ENCODE measurements at regions not wholly inside any gene's neighbourhood (a gene's known extent, or its start where the extent isn't known, plus 50 kb on each side); places are given as distances from the start of the nearest gene placed in this dataset.

- TF ChIP-seq EZH2 (IDR thresholded peaks at IDR 0.05), result no peak
- TF ChIP-seq POLR2AphosphoS5 (IDR thresholded peaks at IDR 0.05; ENCODE audit: borderline replicate concordance, low read depth, low read length), result no peak
Measured at GRCh38 chr15:85950101-85950500, 129.6 kb upstream of the AGBL1 start.

All from SK-N-MC (cell line).